ENCODE measurements at regions not wholly inside any gene's neighbourhood (a gene's known extent, or its start where the extent isn't known, plus 50 kb on each side); places are given as distances from the start of the nearest gene placed in this dataset.
"Not testable (repeated sequence)": the region's sequence is repeated elsewhere in the genome, so short reads cannot be mapped to it uniquely, and the experiment has no call there.

- intact Hi-C loops (cut with DNase I, micrococcal nuclease) = no loop called here
Observed at GRCh38 chr2:88396209-88396608, 56.3 kb downstream of the FOXI3 start.

GRCh38 chr2:88377641-88377991 lies 74.9 kb downstream of the FOXI3 start:
- Histone ChIP-seq H3K4me1 (ENCODE audit: low read depth) (no peaks in the 10 kb centered on the region), H3K4me3 (no peak overlapping the region), H3K9me3 (no peaks in the 10 kb centered on the region), H3K36me3 (ENCODE audit: low read depth) (no peaks in the 10 kb centered on the region)
- intact Hi-C loops (cut with DNase I, micrococcal nuclease) = no loop called here
- ATAC-seq (no peak), DNase-seq (no peak)
- no peak for TF ChIP-seq CTCF (IDR thresholded peaks at IDR 0.05)

More at GRCh38 chr2:88396209-88396608, 56.3 kb downstream of the FOXI3 start:
- H3K4me3 ChIP-seq = no peak overlapping the region
- TF ChIP-seq CTCF (IDR thresholded peaks at IDR 0.05) = no peak
- no peaks in the 10 kb centered on the region for H3K4me1 ChIP-seq (ENCODE audit: low read depth)
- no peak for ATAC-seq
- no peaks in the 10 kb centered on the region for H3K9me3 ChIP-seq
- no peaks in the 10 kb centered on the region for H3K36me3 ChIP-seq (ENCODE audit: low read depth)
- no peak for DNase-seq

- ATAC-seq = no peak
- intact Hi-C loops (cut with DNase I, micrococcal nuclease) = no loop called here
- Histone ChIP-seq H3K4me1 (ENCODE audit: low read depth) (no peaks in the 10 kb centered on the region), H3K9me3 (no peaks in the 10 kb centered on the region), H3K4me3 (no peak overlapping the region), H3K36me3 (ENCODE audit: low read depth) (no peaks in the 10 kb centered on the region)
- DNase-seq = no peak
- no peak for TF ChIP-seq CTCF (IDR thresholded peaks at IDR 0.05)
Observed at GRCh38 chr2:88372042-88372441, 80.5 kb downstream of the FOXI3 start.

- ATAC-seq; intact Hi-C loops (cut with DNase I, micrococcal nuclease); H3K4me3 ChIP-seq; DNase-seq; H3K9me3 ChIP-seq; H3K4me1 ChIP-seq (ENCODE audit: low read depth); H3K36me3 ChIP-seq (ENCODE audit: low read depth): not testable (repeated sequence)
Observed at GRCh38 chr2:88365408-88365807, 87.1 kb downstream of the FOXI3 start.

- peaks cover 4% of the 10 kb centered on the region for H3K4me1 ChIP-seq (ENCODE audit: low read depth)
- intact Hi-C loops (cut with DNase I, micrococcal nuclease) = no loop called here
- TF ChIP-seq CTCF (IDR thresholded peaks at IDR 0.05) = no peak
Observed at GRCh38 chr2:88355486-88355885, 97.0 kb downstream of the FOXI3 start.

GRCh38 chr2:88351249-88351601 lies 101.3 kb downstream of the FOXI3 start:
- Histone ChIP-seq H3K4me1 (ENCODE audit: low read depth) (peaks cover 9% of the 10 kb centered on the region), H3K9me3 (no peaks in the 10 kb centered on the region), H3K36me3 (ENCODE audit: low read depth) (no peaks in the 10 kb centered on the region), H3K4me3 (no peak overlapping the region)
- ATAC-seq (no peak), DNase-seq (no peak)
- intact Hi-C loops (cut with DNase I, micrococcal nuclease) = no loop called here
- TF ChIP-seq CTCF (IDR thresholded peaks at IDR 0.05) = no peak

More at GRCh38 chr2:88355486-88355885, 97.0 kb downstream of the FOXI3 start:
- DNase-seq (no peak), ATAC-seq (no peak)
- Histone ChIP-seq H3K36me3 (ENCODE audit: low read depth) (no peaks in the 10 kb centered on the region), H3K9me3 (no peaks in the 10 kb centered on the region), H3K4me3 (no peak overlapping the region)

Data from mucosa of descending colon (tissue), 3 donors.